BLaER1 treated with 17β-estradiol and CSF1 and Interleukin-3, amounts not matched to agents 10 nM and 100 nM (cell line): ENCODE measurements at regions not wholly inside any gene's neighbourhood (a gene's known extent, or its start where the extent isn't known, plus 50 kb on each side); places are given as distances from the start of the nearest gene placed in this dataset.

Source experiments
- H3K27ac ChIP-seq, 11 experiments: shearing (Covaris generic); formaldehyde crosslinking; 2 replicates each; pipeline ENCODE4 v1.8.1; 2022
- H3K27me3 ChIP-seq, 11 experiments: shearing (Covaris generic); formaldehyde crosslinking; 2 replicates each; pipeline ENCODE4 v1.8.1; 2022
- H3K36me3 ChIP-seq, 11 experiments: shearing (Covaris generic); formaldehyde crosslinking; 2 replicates each; pipeline ENCODE4 v1.8.1; 2022
- H3K4me1 ChIP-seq, 10 experiments: shearing (Covaris generic); formaldehyde crosslinking; 2 replicates each; pipeline ENCODE4 v1.8.1; 2022
- H3K4me2 ChIP-seq, 11 experiments: shearing (Covaris generic); formaldehyde crosslinking; 2 replicates each; pipeline ENCODE4 v1.8.1; 2022
- H3K4me3 ChIP-seq, 10 experiments: shearing (Covaris generic); formaldehyde crosslinking; 2 replicates each; pipeline ENCODE4 v1.8.1; 2022
- H3K9ac ChIP-seq, 11 experiments: shearing (Covaris generic); formaldehyde crosslinking; 2 replicates each; pipeline ENCODE4 v1.8.1; 2022
- H3K9me3 ChIP-seq, 11 experiments: shearing (Covaris generic); formaldehyde crosslinking; replicated peaks in 1 of 11; 2 replicates each; pipeline ENCODE4 v1.8.1; 2022
- H4K20me1 ChIP-seq, 11 experiments: shearing (Covaris generic); formaldehyde crosslinking; 2 replicates each; pipeline ENCODE4 v1.8.1; 2022
- Cebpa-rat ChIP-seq, 11 experiments: shearing (Covaris generic); IDR thresholded peaks; 2 replicates each; pipeline ENCODE4 v1.8.1; 2022

DNA sequence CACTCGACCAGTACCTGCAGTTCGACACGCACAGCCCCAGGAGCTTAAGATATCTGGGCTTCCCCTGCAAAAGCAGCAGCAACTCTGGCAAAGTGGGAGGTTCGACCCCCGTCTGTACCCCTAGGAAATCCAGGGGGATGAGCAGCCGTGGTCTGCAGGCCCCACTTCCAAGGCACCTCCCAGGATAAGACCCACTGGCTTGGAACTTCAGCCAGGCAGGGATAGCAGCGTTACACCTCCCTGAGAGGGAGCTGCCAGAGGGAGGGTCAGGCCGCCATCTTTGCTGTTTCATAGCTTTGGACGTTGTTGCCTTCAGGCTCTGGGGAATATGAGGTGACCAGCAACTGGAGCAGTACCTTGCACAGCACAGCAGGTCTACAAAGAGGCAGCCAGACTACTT is 351.1 kb downstream of the SOX11 start:
- no peaks in the 10 kb centered on the region for H3K36me3 ChIP-seq

DNA sequence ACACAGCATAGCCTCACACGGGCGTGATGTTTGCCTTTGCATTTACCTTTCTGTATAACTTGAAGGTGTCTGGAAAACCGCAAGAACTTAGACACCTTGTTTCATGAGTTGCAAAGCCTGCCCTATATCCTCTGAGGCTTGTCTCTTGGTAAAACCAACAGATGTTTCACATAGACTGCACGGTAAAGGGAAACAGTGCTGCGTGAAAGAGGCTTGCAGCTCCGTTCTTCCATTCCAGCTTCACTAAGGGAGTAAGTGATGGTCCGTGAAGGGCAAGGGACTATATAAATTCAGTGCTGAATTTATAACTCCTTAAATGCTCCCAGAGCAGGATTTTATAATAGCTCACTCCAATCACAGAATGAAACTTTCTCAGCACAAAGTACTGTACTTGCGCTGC is 360.5 kb downstream of the SOX11 start:
- no peak overlapping the region for H3K4me3 ChIP-seq
- no peaks in the 10 kb centered on the region for H3K36me3 ChIP-seq
- H3K4me2 ChIP-seq: no peak overlapping the region
- no peaks in the 10 kb centered on the region for H3K4me1 ChIP-seq
- no peak overlapping the region for H3K9ac ChIP-seq
- H3K27me3 ChIP-seq: no peaks in the 10 kb centered on the region
- TF ChIP-seq Cebpa-rat (IDR thresholded peaks at IDR 0.05): no peak
- H3K9me3 ChIP-seq: no peaks in the 10 kb centered on the region
- H4K20me1 ChIP-seq: no peaks in the 10 kb centered on the region
- H3K27ac ChIP-seq: no peak overlapping the region

More for the DNA sequence above, 351.1 kb downstream of the SOX11 start:
- no peak overlapping the region for H3K4me2 ChIP-seq
- no peaks in the 10 kb centered on the region for H3K27me3 ChIP-seq
- H3K9ac ChIP-seq: no peak overlapping the region
- no peak overlapping the region for H3K27ac ChIP-seq
- H3K9me3 ChIP-seq: peaks cover 0 to 26% (median 11%) of the 10 kb centered on the region in 11 experiments; a peak in 12 of 22 replicates
- H4K20me1 ChIP-seq: no peaks in the 10 kb centered on the region
- H3K4me1 ChIP-seq: no peaks in the 10 kb centered on the region
- TF ChIP-seq Cebpa-rat (IDR thresholded peaks at IDR 0.05): no peak
- no peak overlapping the region for H3K4me3 ChIP-seq

DNA sequence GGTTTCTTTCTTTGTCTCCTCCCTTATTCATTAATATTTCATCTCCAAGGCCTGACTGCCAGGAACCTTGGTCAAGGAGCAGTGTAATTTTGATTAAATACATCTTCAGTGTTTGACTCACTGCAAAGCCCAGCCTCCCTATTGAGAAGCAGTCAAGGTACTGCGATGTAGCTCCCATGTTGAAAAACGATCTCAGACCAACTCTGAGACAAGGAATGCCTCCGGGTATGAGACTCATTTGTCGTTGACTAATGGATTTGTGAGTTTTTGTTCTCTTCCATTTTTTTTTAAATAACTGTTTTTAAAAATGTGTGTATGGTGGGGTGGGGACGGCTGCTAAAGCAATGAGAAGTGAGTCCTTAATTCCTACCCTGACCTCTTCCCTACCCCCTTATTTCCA is 361.6 kb downstream of the SOX11 start:
- Histone ChIP-seq H3K4me2 (no peak overlapping the region), H3K4me3 (no peak overlapping the region), H3K9ac (no peak overlapping the region), H3K27me3 (no peaks in the 10 kb centered on the region), H3K4me1 (no peaks in the 10 kb centered on the region), H3K36me3 (no peaks in the 10 kb centered on the region), H3K27ac (no peak overlapping the region), H4K20me1 (no peaks in the 10 kb centered on the region), H3K9me3 (no peaks in the 10 kb centered on the region)
- no peak for TF ChIP-seq Cebpa-rat (IDR thresholded peaks at IDR 0.05)

DNA sequence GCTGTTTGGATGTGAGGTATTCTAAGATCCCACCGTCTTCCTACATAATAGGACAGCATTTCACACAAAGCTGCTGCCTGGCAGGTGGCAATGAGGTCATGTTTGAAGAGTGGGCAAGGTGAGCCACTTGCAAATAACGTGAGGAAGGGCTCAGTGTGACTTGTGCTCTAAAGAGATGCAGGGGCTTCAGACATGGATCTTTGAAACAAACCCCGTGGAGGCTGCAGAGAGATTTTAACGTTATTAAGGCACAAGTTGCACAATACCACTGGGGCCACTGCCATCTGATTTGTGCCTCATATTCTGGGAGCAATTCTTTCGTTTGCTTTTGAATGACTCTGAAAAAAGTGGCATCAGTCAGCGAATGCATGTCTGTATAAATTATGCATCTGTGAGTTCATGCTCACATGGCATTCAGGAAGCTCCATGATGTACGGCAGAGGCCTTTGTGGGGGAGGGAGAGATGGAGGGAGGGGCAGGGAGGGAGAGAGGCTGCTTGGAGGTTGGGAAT is 362.0 kb downstream of the SOX11 start:
- Histone ChIP-seq H3K27me3 (no peaks in the 10 kb centered on the region), H3K4me3 (no peak overlapping the region), H3K36me3 (no peaks in the 10 kb centered on the region), H3K9me3 (no peaks in the 10 kb centered on the region), H4K20me1 (no peaks in the 10 kb centered on the region), H3K9ac (no peak overlapping the region), H3K4me2 (no peak overlapping the region), H3K4me1 (no peaks in the 10 kb centered on the region), H3K27ac (no peak overlapping the region)
- TF ChIP-seq Cebpa-rat (IDR thresholded peaks at IDR 0.05): no peak

- no peaks in the 10 kb centered on the region for H3K36me3 ChIP-seq
- TF ChIP-seq Cebpa-rat (IDR thresholded peaks at IDR 0.05): no peak
- H3K9me3 ChIP-seq: no peaks in the 10 kb centered on the region
Measured at GRCh38 chr2:6060992-6061663, 368.9 kb downstream of the SOX11 start.

DNA sequence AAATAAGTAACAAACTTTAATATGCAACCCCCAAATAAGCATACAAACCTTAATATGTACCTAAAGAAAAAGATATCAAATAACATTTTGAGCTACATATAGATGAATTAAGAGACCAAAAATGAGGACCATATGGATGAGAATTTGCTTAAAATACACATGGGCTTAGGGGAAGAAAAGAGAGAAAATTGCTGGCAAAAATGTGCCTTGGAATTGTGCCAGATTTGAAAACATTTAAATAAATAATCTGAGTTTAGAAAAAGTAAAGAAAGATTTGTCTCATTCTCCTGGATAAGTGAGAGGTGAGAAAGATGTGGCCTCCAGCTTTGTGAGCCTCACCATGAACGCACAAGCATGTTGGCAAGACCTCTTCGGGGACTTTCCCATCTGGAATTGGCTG is 372.6 kb downstream of the SOX11 start:
- H4K20me1 ChIP-seq: no peaks in the 10 kb centered on the region
- H3K4me3 ChIP-seq: no peak overlapping the region
- TF ChIP-seq Cebpa-rat (IDR thresholded peaks at IDR 0.05): no peak
- no peaks in the 10 kb centered on the region for H3K4me1 ChIP-seq
- H3K27me3 ChIP-seq: no peaks in the 10 kb centered on the region
- no peak overlapping the region for H3K4me2 ChIP-seq
- no peak overlapping the region for H3K27ac ChIP-seq
- no peak overlapping the region for H3K9ac ChIP-seq
- no peaks in the 10 kb centered on the region for H3K36me3 ChIP-seq
- H3K9me3 ChIP-seq: no peaks in the 10 kb centered on the region

More at GRCh38 chr2:6060992-6061663, 368.9 kb downstream of the SOX11 start:
- H3K4me3 ChIP-seq: no peak overlapping the region
- no peaks in the 10 kb centered on the region for H3K4me1 ChIP-seq
- no peak overlapping the region for H3K4me2 ChIP-seq
- H3K27ac ChIP-seq: no peak overlapping the region
- H4K20me1 ChIP-seq: no peaks in the 10 kb centered on the region
- no peak overlapping the region for H3K9ac ChIP-seq
- H3K27me3 ChIP-seq: no peaks in the 10 kb centered on the region

- no peak overlapping the region for H3K27ac ChIP-seq
- H3K9me3 ChIP-seq: no peaks in the 10 kb centered on the region
- H3K36me3 ChIP-seq: no peaks in the 10 kb centered on the region
- no peak overlapping the region for H3K4me3 ChIP-seq
- no peak overlapping the region for H3K9ac ChIP-seq
- no peaks in the 10 kb centered on the region for H3K27me3 ChIP-seq
- no peak overlapping the region for H3K4me2 ChIP-seq
- no peak for TF ChIP-seq Cebpa-rat (IDR thresholded peaks at IDR 0.05)
- H3K4me1 ChIP-seq: no peaks in the 10 kb centered on the region
- no peaks in the 10 kb centered on the region for H4K20me1 ChIP-seq
Measured at GRCh38 chr2:6065703-6066102, 373.5 kb downstream of the SOX11 start.

GRCh38 chr2:6067089-6067488 is 374.9 kb downstream of the SOX11 start:
- H3K36me3 ChIP-seq: no peaks in the 10 kb centered on the region
- no peak overlapping the region for H3K4me3 ChIP-seq
- no peak overlapping the region for H3K4me2 ChIP-seq
- no peak overlapping the region for H3K27ac ChIP-seq
- TF ChIP-seq Cebpa-rat (IDR thresholded peaks at IDR 0.05): no peak
- no peaks in the 10 kb centered on the region for H3K27me3 ChIP-seq
- no peak overlapping the region for H3K9ac ChIP-seq
- no peaks in the 10 kb centered on the region for H3K9me3 ChIP-seq
- no peaks in the 10 kb centered on the region for H3K4me1 ChIP-seq
- H4K20me1 ChIP-seq: no peaks in the 10 kb centered on the region

GRCh38 chr2:6067806-6068205 is 375.6 kb downstream of the SOX11 start:
- Histone ChIP-seq H3K4me1 (no peaks in the 10 kb centered on the region), H4K20me1 (no peaks in the 10 kb centered on the region), H3K4me2 (no peak overlapping the region), H3K36me3 (no peaks in the 10 kb centered on the region), H3K27ac (no peak overlapping the region), H3K9me3 (no peaks in the 10 kb centered on the region), H3K4me3 (no peak overlapping the region), H3K9ac (no peak overlapping the region), H3K27me3 (no peaks in the 10 kb centered on the region)
- TF ChIP-seq Cebpa-rat (IDR thresholded peaks at IDR 0.05): no peak

- H3K9me3 ChIP-seq: no peaks in the 10 kb centered on the region
- no peaks in the 10 kb centered on the region for H3K36me3 ChIP-seq
- no peaks in the 10 kb centered on the region for H3K27me3 ChIP-seq
- no peaks in the 10 kb centered on the region for H3K4me1 ChIP-seq
- H3K4me3 ChIP-seq: no peak overlapping the region
- TF ChIP-seq Cebpa-rat (IDR thresholded peaks at IDR 0.05): no peak
- H3K4me2 ChIP-seq: no peak overlapping the region
- no peak overlapping the region for H3K9ac ChIP-seq
- no peak overlapping the region for H3K27ac ChIP-seq
- H4K20me1 ChIP-seq: no peaks in the 10 kb centered on the region
Measured at GRCh38 chr2:6068429-6068828, 376.2 kb downstream of the SOX11 start.
